HG03196 (cell line): ENCODE measurements at regions not wholly inside any gene's neighbourhood (a gene's known extent, or its start where the extent isn't known, plus 50 kb on each side); places are given as distances from the start of the nearest gene placed in this dataset.

Experiments used
- ATAC-seq: cut with Tn5 transposase; IDR thresholded peaks from one replicate; pipeline ENCODE4 v1.9.1; 2021; ENCODE audit not compliant: unreplicated experiment

- ATAC-seq, result no peak
Observed at GRCh38 chr5:143870362-143870761, 58.4 kb downstream of the HMHB1 start.

- ATAC-seq, result no peak
Observed at GRCh38 chr5:143870871-143871632, 59.1 kb downstream of the HMHB1 start.

GRCh38 chr5:143871672-143872071 is 59.7 kb downstream of the HMHB1 start:
- ATAC-seq, result no peak

- ATAC-seq, result no peak
Observed at GRCh38 chr5:143874312-143874711, 62.4 kb downstream of the HMHB1 start.

- ATAC-seq, result no peak
Observed at GRCh38 chr5:143877196-143877595, 65.2 kb downstream of the HMHB1 start.

GRCh38 chr5:143878430-143878829 is 66.5 kb downstream of the HMHB1 start:
- no peak for ATAC-seq

GRCh38 chr5:143879646-143880045 is 67.7 kb downstream of the HMHB1 start:
- ATAC-seq, result no peak

GRCh38 chr5:143880178-143880577 is 68.2 kb downstream of the HMHB1 start:
- no peak for ATAC-seq

- ATAC-seq, result no peak
Observed at GRCh38 chr5:143882520-143882919, 70.6 kb downstream of the HMHB1 start.

GRCh38 chr5:143886096-143886495 is 74.1 kb downstream of the HMHB1 start:
- no peak for ATAC-seq

GRCh38 chr5:143886651-143887638 is 75.0 kb downstream of the HMHB1 start:
- no peak for ATAC-seq

- ATAC-seq, result no peak
Observed at GRCh38 chr5:143887903-143888665, 76.1 kb downstream of the HMHB1 start.

- no peak for ATAC-seq
Observed at GRCh38 chr5:143888912-143889311, 77.0 kb downstream of the HMHB1 start.

GRCh38 chr5:143889986-143890385 is 78.0 kb downstream of the HMHB1 start:
- ATAC-seq, result no peak

- no peak for ATAC-seq
Observed at GRCh38 chr5:143890487-143890886, 78.5 kb downstream of the HMHB1 start.

- ATAC-seq, result no peak
Observed at GRCh38 chr5:143892271-143892670, 80.3 kb downstream of the HMHB1 start.

GRCh38 chr5:143892908-143893307 is 80.9 kb downstream of the HMHB1 start:
- ATAC-seq, result no peak

- no peak for ATAC-seq
Observed at GRCh38 chr5:143893638-143894037, 81.7 kb downstream of the HMHB1 start.

GRCh38 chr5:143896516-143896915 is 84.6 kb downstream of the HMHB1 start:
- ATAC-seq, result no peak

- ATAC-seq, result no peak
Observed at GRCh38 chr5:143896966-143897365, 85.0 kb downstream of the HMHB1 start.

GRCh38 chr5:143898381-143898780 is 86.4 kb downstream of the HMHB1 start:
- no peak for ATAC-seq
